Inferior parietal cortex (tissue), 1 donor: ENCODE measurements at regions not wholly inside any gene's neighbourhood (a gene's known extent, or its start where the extent isn't known, plus 50 kb on each side); places are given as distances from the start of the nearest gene placed in this dataset.

Experiments
- DNase-seq: peaks from one replicate; pipeline ENCODE4 v3.0.0-alpha.2; 2016; ENCODE audit errors: extremely low spot score

GRCh38 chr7:22005151-22005550 is 59.5 kb upstream of the CDCA7L start:
- DNase-seq, result no peak

DNA sequence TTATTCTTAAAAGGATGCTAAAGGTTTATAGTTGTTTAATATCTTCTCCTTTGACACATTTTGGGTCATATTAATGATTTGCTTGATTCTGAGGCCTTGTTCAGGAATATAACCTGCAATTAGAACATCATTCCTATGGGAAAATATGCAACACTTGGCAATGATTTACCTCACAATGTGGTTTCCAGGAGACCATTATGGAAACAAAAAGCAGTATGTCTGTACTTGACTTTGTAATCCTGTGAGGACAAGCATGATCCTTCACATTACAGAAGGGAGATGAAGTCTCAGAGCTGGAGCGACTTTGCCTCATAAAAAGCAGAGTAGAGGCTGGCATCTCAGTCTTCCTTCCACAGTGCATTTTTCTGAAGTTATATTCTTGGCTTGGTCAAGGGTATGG is 57.0 kb upstream of the CDCA7L start:
- no peak for DNase-seq

DNA sequence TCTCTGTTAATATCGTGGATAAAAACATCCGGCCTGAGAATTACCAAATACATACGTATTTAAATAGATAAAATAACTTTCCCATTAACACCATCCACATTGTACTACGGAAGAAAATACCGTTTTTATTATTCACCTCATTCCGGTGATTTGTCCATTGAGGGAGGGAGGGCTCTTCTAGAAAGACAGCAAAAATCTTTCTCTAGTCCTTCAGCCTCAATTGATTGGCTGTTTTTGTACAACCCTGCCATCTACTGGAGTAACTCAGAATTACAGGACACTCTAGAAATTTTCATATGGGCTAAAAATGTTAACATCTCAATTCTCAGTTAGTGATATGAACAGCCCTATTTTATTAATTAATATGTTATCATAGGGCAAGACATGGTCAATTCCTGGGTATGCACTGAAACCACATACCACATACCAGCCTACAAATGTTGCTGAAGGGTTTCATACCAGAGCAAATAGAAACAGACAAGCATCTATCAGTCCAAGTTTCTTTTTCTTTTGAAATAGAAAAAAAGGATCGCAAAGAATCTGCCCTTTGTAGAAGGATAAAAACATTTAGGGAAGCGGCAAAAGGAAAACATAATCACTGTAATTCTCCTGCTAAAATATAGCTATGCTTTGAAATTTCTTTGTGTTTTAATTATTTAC is 55.8 kb upstream of the CDCA7L start:
- peak; percentile 90 for DNase-seq

DNA sequence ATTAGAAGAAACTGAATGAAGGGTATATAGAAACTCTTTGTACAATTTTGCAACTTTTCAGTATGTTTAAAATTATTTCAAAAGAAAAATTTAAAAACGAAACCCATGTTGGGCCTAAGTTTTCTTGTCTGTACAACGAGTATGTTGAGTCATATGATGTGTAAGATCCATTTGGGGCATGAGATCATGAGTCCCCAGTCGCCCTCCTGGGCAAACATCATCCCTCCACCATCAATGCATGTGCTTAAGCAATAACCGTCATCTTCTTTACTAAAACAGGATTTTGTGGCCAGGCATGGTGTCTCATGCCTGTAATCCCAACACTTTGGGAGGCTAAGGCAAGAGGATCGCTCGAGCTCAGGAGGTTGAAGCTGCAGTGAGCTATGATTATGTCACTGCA is 54.2 kb upstream of the CDCA7L start:
- DNase-seq, result no peak

DNA sequence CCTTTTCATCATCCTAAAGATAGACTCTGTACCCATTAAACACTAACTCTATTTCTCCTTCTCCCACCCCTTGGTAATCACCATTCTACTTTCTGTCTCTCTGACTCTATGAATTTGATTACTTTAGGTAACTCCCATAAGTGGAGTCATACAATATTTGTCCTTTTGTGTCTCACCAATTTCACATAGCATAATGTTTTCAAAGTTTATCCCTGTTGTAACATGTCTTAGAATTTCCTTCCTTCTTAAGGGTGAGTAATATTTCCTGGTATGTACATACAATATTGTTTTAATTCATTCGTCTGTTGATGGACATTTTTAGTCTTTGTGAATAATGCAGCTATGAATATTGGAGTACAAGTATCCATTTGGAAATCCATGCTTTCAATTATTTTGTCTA is 50.9 kb upstream of the CDCA7L start:
- DNase-seq, result no peak
